Mammary epithelial cell (primary cell): ENCODE measurements at regions not wholly inside any gene's neighbourhood (a gene's known extent, or its start where the extent isn't known, plus 50 kb on each side); places are given as distances from the start of the nearest gene placed in this dataset.

ENCODE experiments used
- CTCF ChIP-seq, 2 donors: IDR thresholded peaks in 1 of 2; conservative IDR thresholded peaks in 1 of 2; 2 replicates each; pipeline ENCODE4 v1.5.1; 2011 to 2012; ENCODE audit warnings: inconsistent platforms in 2 of 2, low read length in 2 of 2, mild to moderate bottlenecking in 2 of 2, control low read depth in 1 of 2, low read depth in 1 of 2; ENCODE audit not compliant: insufficient read depth in 1 of 2; ENCODE audit errors: extremely low read depth in 1 of 2
- EZH2 ChIP-seq: IDR thresholded peaks from 2 replicates; pipeline ENCODE4 v1.6.1; 2012; ENCODE audit warnings: low read length, inconsistent platforms, borderline replicate concordance

- TF ChIP-seq CTCF (conservative IDR thresholded peaks at IDR 0.05 in 1 of 2, IDR thresholded peaks at IDR 0.05 in 1 of 2; ENCODE audit: extremely low read depth in 1 of 2, insufficient read depth in 1 of 2, low read depth in 1 of 2, low read length in 2 of 2) (no peak), EZH2 (no peak)
These were observed 229.1 kb downstream of the IRX2 start for GRCh38 chr5:2522372-2522771.
